Neural cell (in vitro differentiated cells): ENCODE measurements at regions not wholly inside any gene's neighbourhood (a gene's known extent, or its start where the extent isn't known, plus 50 kb on each side); places are given as distances from the start of the nearest gene placed in this dataset.

Experiments used
- H2AFZ ChIP-seq: fragments of 200-600, 300-800 bp; sonication (generic), shearing (Covaris generic); 2 replicates; pipeline ENCODE4 v1.6.0; 2014; ENCODE audit warnings: low read depth, mild to moderate bottlenecking, antibody characterized with exemption, low read length, moderate library complexity
- H3F3A ChIP-seq: fragments of 200-600 bp; shearing (Covaris generic); 2 replicates; pipeline ENCODE4 v1.6.1; 2016; ENCODE audit warnings: mild to moderate bottlenecking, moderate library complexity, mixed read lengths, antibody characterized with exemption, low read length; ENCODE audit not compliant: insufficient read depth, poor library complexity, severe bottlenecking
- H3K27ac ChIP-seq: fragments of 200-600, 300-800 bp; sonication (generic), shearing (Covaris generic); 2 replicates; pipeline ENCODE4 v1.5.1; 2014; ENCODE audit warnings: mild to moderate bottlenecking, low read length, moderate library complexity
- H3K27me3 ChIP-seq: fragments of 300-800, 200-600 bp; sonication (generic), shearing (Covaris generic); 2 replicates; pipeline ENCODE4 v1.6.0; 2014; ENCODE audit warnings: mild to moderate bottlenecking, low read depth, low read length, moderate library complexity; ENCODE audit not compliant: insufficient read depth
- H3K36me3 ChIP-seq: fragments of 300-800, 200-600 bp; sonication (generic), shearing (Covaris generic); 2 replicates; pipeline ENCODE4 v1.5.1; 2014; ENCODE audit warnings: mild to moderate bottlenecking, antibody characterized with exemption, low read length, moderate library complexity; ENCODE audit not compliant: insufficient read depth
- H3K4me2 ChIP-seq: fragments of 300-800, 200-600 bp; sonication (generic), shearing (Covaris generic); 2 replicates; pipeline ENCODE4 v1.6.0; 2014; ENCODE audit warnings: mild to moderate bottlenecking, low read length
- H3K4me3 ChIP-seq: fragments of 300-800, 200-600 bp; sonication (generic), shearing (Covaris generic); 2 replicates; pipeline ENCODE4 v1.5.1; 2014; ENCODE audit warnings: mild to moderate bottlenecking, low read length, moderate library complexity
- H3K79me2 ChIP-seq: fragments of 200-600 bp; shearing (Covaris generic); replicated peaks from 2 replicates; pipeline ENCODE4 v1.6.0; 2014; ENCODE audit warnings: mild to moderate bottlenecking, low read length, moderate library complexity; ENCODE audit not compliant: insufficient read depth
- H3K9ac ChIP-seq: fragments of 300-800, 200-600 bp; sonication (generic), shearing (Covaris generic); 2 replicates; pipeline ENCODE4 v1.6.1; 2016; ENCODE audit warnings: mild to moderate bottlenecking, low read length, mixed read lengths
- H3K9me2 ChIP-seq: fragments of 200-600 bp; shearing (Covaris generic); 2 replicates; pipeline ENCODE4 v1.6.1; 2016; ENCODE audit warnings: mild to moderate bottlenecking, low read length, mixed read lengths; ENCODE audit not compliant: insufficient read depth
- H3K9me3 ChIP-seq: fragments of 200-600, 300-800 bp; sonication (generic), shearing (Covaris generic); 2 replicates; pipeline ENCODE4 v1.6.1; 2016; ENCODE audit warnings: mild to moderate bottlenecking, mixed run types, low read length, moderate library complexity, mixed read lengths
- H4K20me1 ChIP-seq: fragments of 200-600 bp; shearing (Covaris generic); 2 replicates; pipeline ENCODE4 v1.6.1; 2016; ENCODE audit warnings: mild to moderate bottlenecking, mixed run types; ENCODE audit not compliant: insufficient read depth
- EZH2 ChIP-seq: fragments of 200-600, 300-800 bp; shearing (Covaris generic), sonication (generic); IDR thresholded peaks from 2 replicates; pipeline ENCODE4 v1.6.1; 2014; ENCODE audit warnings: antibody characterized with exemption, low read length, borderline replicate concordance, mild to moderate bottlenecking; ENCODE audit not compliant: insufficient read depth, poor library complexity, severe bottlenecking
- MXI1 ChIP-seq: fragments of 450-650 bp; conservative IDR thresholded peaks from 2 replicates; pipeline ENCODE4 v1.6.1; 2014; ENCODE audit warnings: antibody characterized with exemption, mild to moderate bottlenecking; ENCODE audit not compliant: poor library complexity, severe bottlenecking
- POLR2AphosphoS5 ChIP-seq: IDR thresholded peaks from 2 replicates; pipeline ENCODE4 v1.6.1; 2012
- RAD21 ChIP-seq: fragments of 450-650 bp; conservative IDR thresholded peaks from 2 replicates; pipeline ENCODE4 v1.6.1; 2014; ENCODE audit warnings: antibody characterized with exemption, mild to moderate bottlenecking, moderate library complexity
- SMC3 ChIP-seq: fragments of 450-650 bp; conservative IDR thresholded peaks from 2 replicates; pipeline ENCODE4 v1.6.1; 2014; ENCODE audit warnings: antibody characterized with exemption, mild to moderate bottlenecking, moderate library complexity; ENCODE audit not compliant: poor library complexity
- TAF1 ChIP-seq: IDR thresholded peaks from 2 replicates; pipeline ENCODE4 v1.6.1; 2012; ENCODE audit warnings: low read depth
- TF ChIP-seq, protein P1 (sequence below): IDR thresholded peaks from 2 replicates; pipeline ENCODE4 v1.6.1; 2012; ENCODE audit warnings: borderline replicate concordance
- TF ChIP-seq, protein P2 (sequence below): fragments of 450-650 bp; IDR thresholded peaks from 2 replicates; pipeline ENCODE4 v1.5.1; 2014; ENCODE audit warnings: antibody characterized with exemption, mild to moderate bottlenecking, moderate library complexity; ENCODE audit not compliant: poor library complexity, severe bottlenecking

DNA sequence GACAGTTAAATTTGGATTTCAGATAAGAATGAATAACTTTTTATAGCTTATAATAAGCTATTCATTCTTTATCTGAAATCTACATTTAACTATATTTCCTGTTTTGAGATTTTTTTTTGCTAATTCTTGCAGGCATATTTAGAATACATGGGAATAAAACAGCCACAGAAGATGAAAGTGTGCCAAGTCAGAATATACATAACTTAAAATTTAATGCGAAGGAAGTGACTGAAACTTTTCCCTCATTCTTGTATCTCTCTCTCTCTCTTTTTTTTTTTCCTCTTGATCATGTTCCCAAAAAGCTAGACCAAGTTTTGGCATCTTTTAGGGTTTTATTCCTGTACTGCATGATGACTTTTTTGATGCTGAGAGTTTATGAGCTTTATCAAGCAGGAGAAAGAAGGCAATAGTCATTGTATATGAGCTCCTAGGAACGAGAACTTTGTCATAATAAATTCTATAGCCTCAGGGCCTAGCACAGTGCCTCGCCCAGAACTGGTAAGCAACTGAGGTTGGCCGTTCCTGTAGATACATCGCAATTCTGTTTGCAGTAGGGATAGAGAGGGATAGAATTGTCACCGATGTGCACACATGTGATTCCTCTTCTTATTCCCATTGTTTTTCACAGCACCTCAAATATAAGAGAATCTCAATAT is 205.2 kb downstream of the MYLK4 start:
- Histone ChIP-seq H3K9me3 (no peaks in the 10 kb centered on the region), H3K27me3 (no peaks in the 10 kb centered on the region), H3K4me3 (no peak overlapping the region), H3F3A (no peaks in the 10 kb centered on the region), H3K9me2 (no peaks in the 10 kb centered on the region), H3K79me2 (no peaks in the 10 kb centered on the region), H3K9ac (no peak overlapping the region), H3K27ac (no peak overlapping the region), H3K4me2 (no peak overlapping the region), H3K36me3 (no peaks in the 10 kb centered on the region), H2AFZ (no peak overlapping the region), H4K20me1 (no peaks in the 10 kb centered on the region)
- TF ChIP-seq RAD21 = no peak
- TF ChIP-seq TAF1 = no peak
- TF ChIP-seq, protein P1, sequence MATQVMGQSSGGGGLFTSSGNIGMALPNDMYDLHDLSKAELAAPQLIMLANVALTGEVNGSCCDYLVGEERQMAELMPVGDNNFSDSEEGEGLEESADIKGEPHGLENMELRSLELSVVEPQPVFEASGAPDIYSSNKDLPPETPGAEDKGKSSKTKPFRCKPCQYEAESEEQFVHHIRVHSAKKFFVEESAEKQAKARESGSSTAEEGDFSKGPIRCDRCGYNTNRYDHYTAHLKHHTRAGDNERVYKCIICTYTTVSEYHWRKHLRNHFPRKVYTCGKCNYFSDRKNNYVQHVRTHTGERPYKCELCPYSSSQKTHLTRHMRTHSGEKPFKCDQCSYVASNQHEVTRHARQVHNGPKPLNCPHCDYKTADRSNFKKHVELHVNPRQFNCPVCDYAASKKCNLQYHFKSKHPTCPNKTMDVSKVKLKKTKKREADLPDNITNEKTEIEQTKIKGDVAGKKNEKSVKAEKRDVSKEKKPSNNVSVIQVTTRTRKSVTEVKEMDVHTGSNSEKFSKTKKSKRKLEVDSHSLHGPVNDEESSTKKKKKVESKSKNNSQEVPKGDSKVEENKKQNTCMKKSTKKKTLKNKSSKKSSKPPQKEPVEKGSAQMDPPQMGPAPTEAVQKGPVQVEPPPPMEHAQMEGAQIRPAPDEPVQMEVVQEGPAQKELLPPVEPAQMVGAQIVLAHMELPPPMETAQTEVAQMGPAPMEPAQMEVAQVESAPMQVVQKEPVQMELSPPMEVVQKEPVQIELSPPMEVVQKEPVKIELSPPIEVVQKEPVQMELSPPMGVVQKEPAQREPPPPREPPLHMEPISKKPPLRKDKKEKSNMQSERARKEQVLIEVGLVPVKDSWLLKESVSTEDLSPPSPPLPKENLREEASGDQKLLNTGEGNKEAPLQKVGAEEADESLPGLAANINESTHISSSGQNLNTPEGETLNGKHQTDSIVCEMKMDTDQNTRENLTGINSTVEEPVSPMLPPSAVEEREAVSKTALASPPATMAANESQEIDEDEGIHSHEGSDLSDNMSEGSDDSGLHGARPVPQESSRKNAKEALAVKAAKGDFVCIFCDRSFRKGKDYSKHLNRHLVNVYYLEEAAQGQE = no peak
- TF ChIP-seq, protein P2, sequence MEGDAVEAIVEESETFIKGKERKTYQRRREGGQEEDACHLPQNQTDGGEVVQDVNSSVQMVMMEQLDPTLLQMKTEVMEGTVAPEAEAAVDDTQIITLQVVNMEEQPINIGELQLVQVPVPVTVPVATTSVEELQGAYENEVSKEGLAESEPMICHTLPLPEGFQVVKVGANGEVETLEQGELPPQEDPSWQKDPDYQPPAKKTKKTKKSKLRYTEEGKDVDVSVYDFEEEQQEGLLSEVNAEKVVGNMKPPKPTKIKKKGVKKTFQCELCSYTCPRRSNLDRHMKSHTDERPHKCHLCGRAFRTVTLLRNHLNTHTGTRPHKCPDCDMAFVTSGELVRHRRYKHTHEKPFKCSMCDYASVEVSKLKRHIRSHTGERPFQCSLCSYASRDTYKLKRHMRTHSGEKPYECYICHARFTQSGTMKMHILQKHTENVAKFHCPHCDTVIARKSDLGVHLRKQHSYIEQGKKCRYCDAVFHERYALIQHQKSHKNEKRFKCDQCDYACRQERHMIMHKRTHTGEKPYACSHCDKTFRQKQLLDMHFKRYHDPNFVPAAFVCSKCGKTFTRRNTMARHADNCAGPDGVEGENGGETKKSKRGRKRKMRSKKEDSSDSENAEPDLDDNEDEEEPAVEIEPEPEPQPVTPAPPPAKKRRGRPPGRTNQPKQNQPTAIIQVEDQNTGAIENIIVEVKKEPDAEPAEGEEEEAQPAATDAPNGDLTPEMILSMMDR = no peak
- no peak for TF ChIP-seq MXI1
- TF ChIP-seq SMC3 = no peak
- no peak for TF ChIP-seq POLR2AphosphoS5
- no peak for TF ChIP-seq EZH2

DNA sequence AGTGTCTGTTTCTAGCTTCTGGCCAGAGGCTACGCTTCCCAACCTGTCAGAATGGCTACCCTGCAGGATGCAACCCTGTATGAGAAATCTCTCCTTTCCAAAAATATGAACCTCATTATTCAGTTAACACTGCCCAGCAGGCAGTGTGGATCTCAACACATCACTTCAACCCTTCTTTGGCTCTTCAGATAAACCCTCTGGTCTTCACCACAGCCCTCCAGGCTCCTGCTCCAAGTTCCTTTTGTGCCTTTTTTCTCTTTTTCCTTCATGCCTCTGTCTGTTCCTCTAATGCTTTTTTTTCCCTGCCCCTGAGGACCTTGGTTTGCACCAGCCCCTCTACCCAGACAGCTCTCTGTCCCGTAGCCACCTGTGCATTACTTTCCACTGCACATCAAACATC is 207.4 kb downstream of the MYLK4 start:
- Histone ChIP-seq H2AFZ (no peak overlapping the region), H3K9me2 (no peaks in the 10 kb centered on the region), H3K79me2 (no peaks in the 10 kb centered on the region), H3K9ac (no peak overlapping the region), H3F3A (no peaks in the 10 kb centered on the region), H3K27me3 (no peaks in the 10 kb centered on the region), H3K4me2 (no peak overlapping the region), H3K36me3 (no peaks in the 10 kb centered on the region), H3K9me3 (no peaks in the 10 kb centered on the region), H3K4me3 (no peak overlapping the region), H4K20me1 (no peaks in the 10 kb centered on the region), H3K27ac (no peak overlapping the region)
- TF ChIP-seq, protein P2 = no peak
- TF ChIP-seq, protein P1 = no peak
- TF ChIP-seq POLR2AphosphoS5 (no peak), TAF1 (no peak), SMC3 (no peak), MXI1 (no peak)
